Mucosa of descending colon (tissue), 3 donors: ENCODE measurements at regions not wholly inside any gene's neighbourhood (a gene's known extent, or its start where the extent isn't known, plus 50 kb on each side); places are given as distances from the start of the nearest gene placed in this dataset.
"Not testable (repeated sequence)": the region's sequence is repeated elsewhere in the genome, so short reads cannot be mapped to it uniquely, and the experiment has no call there.

Source experiments
- ATAC-seq: fragments of 200-7000 bp; cut with Tn5 transposase; one replicate; pipeline ENCODE4 v1.9.1; 2020; ENCODE audit warnings: mild to moderate bottlenecking, moderate library complexity
- DNase-seq, 3 donors: peaks; one replicate each; pipeline ENCODE4 v3.0.0-alpha.2; 2020
- H3K36me3 ChIP-seq: fragments of 200-600 bp; one replicate; pipeline ENCODE4 v1.8.0; 2021; ENCODE audit warnings: low read depth, mild to moderate bottlenecking
- H3K4me1 ChIP-seq: fragments of 200-600 bp; one replicate; pipeline ENCODE4 v1.8.0; 2021; ENCODE audit warnings: low read depth, mild to moderate bottlenecking
- H3K4me3 ChIP-seq: fragments of 200-600 bp; one replicate; pipeline ENCODE4 v1.8.0; 2021; ENCODE audit warnings: mild to moderate bottlenecking
- H3K9me3 ChIP-seq: fragments of 200-600 bp; one replicate; pipeline ENCODE4 v1.8.0; 2021; ENCODE audit warnings: mild to moderate bottlenecking
- intact Hi-C, 2 donors: fragments of 100-400 bp; cut with DNase I in 1 of 2; cut with micrococcal nuclease in 1 of 2; formaldehyde crosslinking; loops; one replicate each; pipeline versions ENCODE4 v1.11.0 to v1.11.1; 2022; cut with DNase I, micrococcal nuclease
- TF ChIP-seq, protein P1 (sequence below): fragments of 200-600 bp; IDR thresholded peaks from one replicate; pipeline ENCODE4 v1.8.0; 2022; ENCODE audit warnings: antibody characterized with exemption, mild to moderate bottlenecking
- donor health status: DM: no; HTN: no; CAD: no; lungs with moderate emphysema.
- donor health status: DM: no; HTN: no; CAD: no.
- donor health status: DM: no; HTN: yes; CAD: no.

GRCh38 chr3:124640635-124641306, 89.5 kb upstream of the UMPS start:
- H3K4me1 ChIP-seq, result peaks cover 19% of the 10 kb centered on the region
- no peak for ATAC-seq
- TF ChIP-seq, protein P1, sequence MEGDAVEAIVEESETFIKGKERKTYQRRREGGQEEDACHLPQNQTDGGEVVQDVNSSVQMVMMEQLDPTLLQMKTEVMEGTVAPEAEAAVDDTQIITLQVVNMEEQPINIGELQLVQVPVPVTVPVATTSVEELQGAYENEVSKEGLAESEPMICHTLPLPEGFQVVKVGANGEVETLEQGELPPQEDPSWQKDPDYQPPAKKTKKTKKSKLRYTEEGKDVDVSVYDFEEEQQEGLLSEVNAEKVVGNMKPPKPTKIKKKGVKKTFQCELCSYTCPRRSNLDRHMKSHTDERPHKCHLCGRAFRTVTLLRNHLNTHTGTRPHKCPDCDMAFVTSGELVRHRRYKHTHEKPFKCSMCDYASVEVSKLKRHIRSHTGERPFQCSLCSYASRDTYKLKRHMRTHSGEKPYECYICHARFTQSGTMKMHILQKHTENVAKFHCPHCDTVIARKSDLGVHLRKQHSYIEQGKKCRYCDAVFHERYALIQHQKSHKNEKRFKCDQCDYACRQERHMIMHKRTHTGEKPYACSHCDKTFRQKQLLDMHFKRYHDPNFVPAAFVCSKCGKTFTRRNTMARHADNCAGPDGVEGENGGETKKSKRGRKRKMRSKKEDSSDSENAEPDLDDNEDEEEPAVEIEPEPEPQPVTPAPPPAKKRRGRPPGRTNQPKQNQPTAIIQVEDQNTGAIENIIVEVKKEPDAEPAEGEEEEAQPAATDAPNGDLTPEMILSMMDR, result no peak
- no peak for DNase-seq
- intact Hi-C loops, result no loop called here
- no peaks in the 10 kb centered on the region for H3K36me3 ChIP-seq
- no peaks in the 10 kb centered on the region for H3K9me3 ChIP-seq
- no peak overlapping the region for H3K4me3 ChIP-seq

DNA sequence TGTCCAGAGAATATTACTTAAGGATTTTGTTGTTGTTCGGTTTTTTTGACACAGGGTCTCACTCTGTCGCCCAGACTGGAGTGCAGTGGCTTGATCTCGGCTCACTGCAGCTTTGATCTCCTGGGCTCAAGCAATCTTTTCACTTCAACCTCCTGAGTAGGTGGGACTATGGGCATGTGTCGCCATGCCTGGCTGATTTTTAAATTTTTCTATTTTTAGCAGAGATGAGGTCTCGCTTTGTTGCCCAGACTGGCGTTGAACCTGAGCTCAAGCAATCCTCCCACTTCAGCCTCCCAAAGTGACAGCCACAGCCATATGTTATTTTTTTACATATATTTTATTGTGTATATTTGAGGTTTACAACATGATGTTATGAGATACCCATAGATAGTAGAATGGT, 86.8 kb upstream of the UMPS start:
- TF ChIP-seq, protein P1, result no peak
- DNase-seq (no peak), ATAC-seq (no peak)
- intact Hi-C loops, result no loop called here
- no peaks in the 10 kb centered on the region for H3K9me3 ChIP-seq
- H3K4me3 ChIP-seq, result no peak overlapping the region
- no peaks in the 10 kb centered on the region for H3K36me3 ChIP-seq
- H3K4me1 ChIP-seq, result peaks cover 10% of the 10 kb centered on the region

- DNase-seq, intact Hi-C loops, H3K9me3 ChIP-seq, ATAC-seq, H3K4me1 ChIP-seq, H3K36me3 ChIP-seq, H3K4me3 ChIP-seq: not testable (repeated sequence)
Observed at GRCh38 chr3:124646186-124646585, 84.1 kb upstream of the UMPS start.

- H3K4me1 ChIP-seq, result no peaks in the 10 kb centered on the region
- H3K9me3 ChIP-seq, result no peaks in the 10 kb centered on the region
- H3K4me3 ChIP-seq, result no peak overlapping the region
- DNase-seq (no peak), ATAC-seq (no peak)
- intact Hi-C loops, result no loop called here
- H3K36me3 ChIP-seq, result no peaks in the 10 kb centered on the region
- TF ChIP-seq, protein P1, result no peak
Observed at GRCh38 chr3:124648551-124648950, 81.7 kb upstream of the UMPS start.

- Histone ChIP-seq H3K9me3 (no peaks in the 10 kb centered on the region), H3K4me3 (no peak overlapping the region), H3K36me3 (no peaks in the 10 kb centered on the region), H3K4me1 (no peaks in the 10 kb centered on the region)
- TF ChIP-seq, protein P1, result no peak
- DNase-seq (no peak), ATAC-seq (no peak)
- intact Hi-C loops, result no loop called here
Observed at GRCh38 chr3:124650798-124651197, 79.5 kb upstream of the UMPS start.

DNA sequence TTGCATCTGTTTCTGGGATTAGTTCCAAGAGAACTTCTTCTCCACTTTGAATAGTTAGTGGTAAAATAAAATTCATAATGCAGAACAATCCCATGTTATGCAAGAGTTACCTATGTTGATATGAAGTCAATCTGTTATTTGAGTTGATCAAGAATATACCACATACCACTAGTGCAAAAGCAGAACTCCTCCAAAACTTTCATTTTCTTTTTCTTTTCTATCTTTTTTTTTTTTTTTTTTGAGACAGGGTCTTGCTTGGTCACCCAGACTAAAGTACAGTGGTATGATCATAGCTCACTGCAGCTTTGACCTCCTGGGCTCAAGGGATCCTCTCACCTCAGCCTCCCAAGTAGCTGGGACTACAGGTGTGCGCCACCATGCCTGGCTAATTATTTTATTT, 78.8 kb upstream of the UMPS start:
- H3K4me3 ChIP-seq, ATAC-seq, H3K9me3 ChIP-seq, H3K36me3 ChIP-seq, H3K4me1 ChIP-seq, DNase-seq, intact Hi-C loops: not testable (repeated sequence)

- ATAC-seq (no peak), DNase-seq (no peak)
- Histone ChIP-seq H3K4me1 (no peaks in the 10 kb centered on the region), H3K4me3 (no peak overlapping the region), H3K9me3 (no peaks in the 10 kb centered on the region), H3K36me3 (no peaks in the 10 kb centered on the region)
- intact Hi-C loops, result no loop called here
- TF ChIP-seq, protein P1, result no peak
Observed at GRCh38 chr3:124652009-124652408, 78.2 kb upstream of the UMPS start.
